Prostate gland (tissue), 2 donors: ENCODE measurements at regions not wholly inside any gene's neighbourhood (a gene's known extent, or its start where the extent isn't known, plus 50 kb on each side); places are given as distances from the start of the nearest gene placed in this dataset.
A peak's percentile ranks its signal among the peaks of the same experiment; 100 is the strongest.
"Not testable (repeated sequence)": the region's sequence is repeated elsewhere in the genome, so short reads cannot be mapped to it uniquely, and the experiment has no call there.

Source experiments
- DNase-seq: peaks from one replicate; pipeline ENCODE4 v3.0.0-alpha.2; 2019; ENCODE audit warnings: low spot score
- H3K27ac ChIP-seq, 2 donors: fragments of 200-600 bp; sonication (generic); 2 replicates each; pipeline ENCODE4 v1.5.1; 2017 to 2019
- H3K27me3 ChIP-seq: fragments of 200-600 bp; sonication (generic); replicated peaks from 2 replicates; pipeline ENCODE4 v1.5.1; 2019; ENCODE audit not compliant: insufficient read depth
- H3K36me3 ChIP-seq, 2 donors: fragments of 200-600 bp; sonication (generic); 1 replicate in 1 of 2; 2 replicates in 1 of 2; pipeline versions ENCODE4 v1.5.1 to v1.8.1; 2017 to 2019
- H3K4me1 ChIP-seq: fragments of 200-600 bp; sonication (generic); replicated peaks from 2 replicates; pipeline ENCODE4 v1.5.1; 2019
- H3K4me3 ChIP-seq, 2 donors: fragments of 200-600 bp; sonication (generic); 2 replicates each; pipeline ENCODE4 v1.5.1; 2017 to 2019
- H3K9me3 ChIP-seq: fragments of 200-600 bp; sonication (generic); 2 replicates; pipeline ENCODE4 v1.5.1; 2017
- CTCF ChIP-seq, 4 experiments: fragments of 200-600 bp in 2 of 4; fragments of 450-650 bp in 2 of 4; sonication (generic) in 2 of 4; IDR thresholded peaks; 1 replicate in 3 of 4; 2 replicates in 1 of 4; pipeline ENCODE4 v1.5.1; 2016 to 2019; ENCODE audit warnings: antibody characterized with exemption in 4 of 4, mild to moderate bottlenecking in 2 of 4, moderate library complexity in 2 of 4
- POLR2A ChIP-seq: fragments of 450-650 bp; IDR thresholded peaks from one replicate; pipeline ENCODE4 v1.6.1; 2016; ENCODE audit warnings: antibody characterized with exemption, mild to moderate bottlenecking
- POLR2AphosphoS5 ChIP-seq: sonication (generic); formaldehyde crosslinking; IDR thresholded peaks from one replicate; pipeline ENCODE4 v1.6.1; 2017; ENCODE audit warnings: antibody characterized with exemption
- WGBS: methylation state at CpG from one replicate; pipeline ENCODE4 v1.1.5; 2018; 5-methylcytosine and 5-hydroxymethylcytosine counted together
- intact Hi-C: fragments of 100-400 bp; cut with DNase I; formaldehyde crosslinking; loops from one replicate; pipeline ENCODE4 v1.14.2; 2022

GRCh38 chr12:47408171-47408871 is 297.5 kb downstream of the RPAP3 start:
- H3K9me3 ChIP-seq = no peaks in the 10 kb centered on the region
- no peaks in the 10 kb centered on the region for H3K27me3 ChIP-seq
- 85% methylated on average over 2 of the region's 2 CpGs for WGBS
- no peak for DNase-seq
- no peaks in the 10 kb centered on the region for H3K4me1 ChIP-seq
- H3K4me3 ChIP-seq = no peak overlapping the region
- intact Hi-C loops = loop anchor here (10.0 kb wide), 1 partner anchor 374 kb away; no protein-coding TSS in a partner anchor
- no peak for TF ChIP-seq CTCF (IDR thresholded peaks at IDR 0.05)
- no peak for TF ChIP-seq POLR2AphosphoS5
- no peak for TF ChIP-seq POLR2A
- H3K36me3 ChIP-seq = no peaks in the 10 kb centered on the region
- H3K27ac ChIP-seq = no peak overlapping the region

DNA sequence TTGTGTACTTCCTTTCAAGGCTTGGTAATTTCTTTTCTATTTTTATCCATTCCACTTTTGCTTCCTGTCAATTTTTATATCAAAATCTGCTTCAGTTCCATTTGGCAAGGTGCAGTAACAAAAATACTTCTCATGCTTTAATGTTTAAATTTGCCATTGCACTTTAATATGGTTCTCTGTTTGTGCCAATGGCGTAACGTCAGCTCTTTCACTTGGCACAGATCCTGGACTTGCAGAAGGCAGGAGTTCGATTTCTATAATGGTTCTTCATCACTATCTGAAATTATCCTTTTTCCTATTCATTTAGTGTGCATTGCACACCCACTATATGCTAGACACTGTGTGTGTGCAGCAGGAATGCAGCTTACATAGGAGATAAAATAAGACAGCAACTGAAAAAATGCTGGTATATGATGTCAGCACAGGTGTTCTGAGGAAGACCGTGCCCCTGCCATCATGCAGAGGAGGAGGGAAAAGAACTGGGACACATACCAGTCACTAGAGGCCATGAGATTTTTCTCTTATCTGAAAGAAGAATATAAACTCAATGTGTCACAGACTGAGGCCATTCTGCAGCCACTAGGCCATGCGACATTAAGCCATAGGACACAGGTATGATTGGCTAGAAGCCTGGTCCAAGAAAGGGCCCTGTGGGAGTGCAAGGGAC is 298.2 kb downstream of the RPAP3 start:
- Histone ChIP-seq H3K9me3 (no peaks in the 10 kb centered on the region), H3K27me3 (no peaks in the 10 kb centered on the region), H3K27ac (no peak overlapping the region), H3K4me3 (no peak overlapping the region), H3K4me1 (no peaks in the 10 kb centered on the region), H3K36me3 (no peaks in the 10 kb centered on the region)
- WGBS = 39% methylated on average over 5 of the region's 5 CpGs
- TF ChIP-seq CTCF (IDR thresholded peaks at IDR 0.05) (no peak), POLR2AphosphoS5 (peak; percentile 15), POLR2A (no peak)
- no peak for DNase-seq
- intact Hi-C loops = loop anchor here (10.0 kb wide), 1 partner anchor 373 kb away; no protein-coding TSS in a partner anchor

GRCh38 chr12:47403681-47404080 is 302.1 kb downstream of the RPAP3 start:
- no peaks in the 10 kb centered on the region for H3K9me3 ChIP-seq
- H3K27me3 ChIP-seq = no peaks in the 10 kb centered on the region
- 93% methylated on average over 1 of the region's 1 CpG for WGBS
- H3K36me3 ChIP-seq = no peaks in the 10 kb centered on the region
- no peak overlapping the region for H3K27ac ChIP-seq
- H3K4me3 ChIP-seq = no peak overlapping the region
- no peaks in the 10 kb centered on the region for H3K4me1 ChIP-seq
- no peak for DNase-seq
- intact Hi-C loops = loop anchor here (10.0 kb wide), 1 partner anchor 369 kb away; no protein-coding TSS in a partner anchor
- no peak for TF ChIP-seq POLR2AphosphoS5
- TF ChIP-seq CTCF (IDR thresholded peaks at IDR 0.05) = no peak
- TF ChIP-seq POLR2A = no peak

DNA sequence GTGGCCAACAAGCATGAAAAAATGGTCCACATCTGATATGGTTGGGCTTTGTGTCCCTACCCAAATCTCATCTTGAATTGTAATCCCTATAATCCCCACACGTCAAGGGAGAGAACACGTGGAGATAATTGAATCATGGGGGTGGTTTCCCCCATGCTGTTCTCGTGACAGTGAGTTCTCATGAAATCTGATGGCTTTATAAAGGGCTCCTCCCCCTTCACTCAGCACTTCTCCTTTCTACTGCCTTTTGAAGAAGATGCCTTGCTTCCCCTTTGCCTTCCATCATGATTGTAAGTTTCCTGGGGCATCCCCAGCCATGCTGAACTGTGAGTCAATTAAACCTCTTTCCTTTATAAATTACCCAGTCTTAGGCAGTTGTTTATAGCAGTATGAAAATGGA is 304.6 kb downstream of the RPAP3 start:
- H3K4me1 ChIP-seq, H3K27me3 ChIP-seq, H3K4me3 ChIP-seq, H3K36me3 ChIP-seq, DNase-seq, H3K27ac ChIP-seq, H3K9me3 ChIP-seq: not testable (repeated sequence)
- intact Hi-C loops = loop anchor here (10.0 kb wide), 1 partner anchor 366 kb away; no protein-coding TSS in a partner anchor
- 74% methylated on average over 3 of the region's 3 CpGs for WGBS

DNA sequence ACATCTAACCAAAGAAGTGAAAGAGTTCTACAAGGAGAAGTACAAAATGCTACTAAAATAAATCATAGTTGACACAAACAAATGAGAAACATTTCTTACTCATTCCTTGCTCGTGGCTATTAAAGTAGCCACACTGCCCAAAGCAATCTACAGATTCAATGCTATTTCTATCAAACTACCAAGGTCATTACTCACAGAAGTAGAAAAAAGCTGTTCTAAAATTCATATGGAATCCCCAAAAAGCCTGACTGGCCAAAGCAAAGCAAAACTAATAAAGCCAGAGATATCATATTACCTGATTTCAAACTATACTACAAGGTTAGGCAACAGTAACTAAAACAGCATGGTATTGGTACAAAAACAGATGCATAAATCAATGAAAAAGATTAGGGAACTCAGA is 305.6 kb downstream of the RPAP3 start:
- Histone ChIP-seq H3K36me3 (no peaks in the 10 kb centered on the region), H3K27ac (no peak overlapping the region), H3K9me3 (no peaks in the 10 kb centered on the region), H3K27me3 (no peaks in the 10 kb centered on the region), H3K4me1 (no peaks in the 10 kb centered on the region), H3K4me3 (no peak overlapping the region)
- intact Hi-C loops = loop anchor here (10.0 kb wide), 1 partner anchor 365 kb away; no protein-coding TSS in a partner anchor
- WGBS = 76% methylated on average over 1 of the region's 1 CpG
- no peak for DNase-seq
- TF ChIP-seq POLR2A (no peak), CTCF (IDR thresholded peaks at IDR 0.05) (no peak), POLR2AphosphoS5 (no peak)
